A673 (cell line): ENCODE measurements at regions not wholly inside any gene's neighbourhood (a gene's known extent, or its start where the extent isn't known, plus 50 kb on each side); places are given as distances from the start of the nearest gene placed in this dataset.

Source experiments
- BruUV-seq: library from RNA; stranded (reverse); fragments of 400-500 nt; replicated peaks from 2 replicates; lab custom pipeline; 2021; lab: Mats Ljungman, UMichigan
- CTCF ChIA-PET: fragments of 300-600 bp; sonication (Branson Sonifier 250); formaldehyde crosslinking; loops from one replicate; lab custom pipeline; 2022; ENCODE audit warnings: antibody characterized with exemption; lab: Charles Lee
- POLR2A ChIA-PET: fragments of 300-600 bp; sonication (Branson Sonifier 250); formaldehyde crosslinking; loops from one replicate; lab custom pipeline; 2022; ENCODE audit warnings: antibody characterized with exemption; ENCODE audit not compliant: low non-redundant PET; lab: Charles Lee
- DNase-seq: peaks from one replicate; pipeline ENCODE4 v3.0.0-alpha.2; 2015; ENCODE audit warnings: low spot score
- H3K27ac ChIP-seq: fragments of 200-600 bp; sonication (generic); 2 replicates; pipeline ENCODE4 v1.5.1; 2016; ENCODE audit warnings: mixed run types, low read depth, mild to moderate bottlenecking, mixed read lengths, antibody characterized with exemption, low read length; ENCODE audit not compliant: poor library complexity, severe bottlenecking
- H3K27me3 ChIP-seq: fragments of 200-600 bp; sonication (generic); replicated peaks from 2 replicates; pipeline ENCODE4 v1.6.1; 2017; ENCODE audit warnings: mixed run types, low read depth, mild to moderate bottlenecking, mixed read lengths, antibody characterized with exemption, low read length; ENCODE audit not compliant: insufficient read depth, poor library complexity
- H3K36me3 ChIP-seq: fragments of 200-600 bp; sonication (generic); 2 replicates; pipeline ENCODE4 v1.6.1; 2016; ENCODE audit warnings: mixed run types, mild to moderate bottlenecking, mixed read lengths, antibody characterized with exemption, low read length; ENCODE audit not compliant: insufficient read depth, poor library complexity, severe bottlenecking
- H3K4me1 ChIP-seq: fragments of 200-600 bp; sonication (generic); 2 replicates; pipeline ENCODE4 v1.6.1; 2017; ENCODE audit warnings: mixed run types, mild to moderate bottlenecking, mixed read lengths, antibody characterized with exemption, low read length; ENCODE audit not compliant: insufficient read depth, poor library complexity, severe bottlenecking
- H3K4me3 ChIP-seq: fragments of 200-600 bp; sonication (generic); 2 replicates; pipeline ENCODE4 v1.5.1; 2016; ENCODE audit warnings: low read depth, mixed run types, mild to moderate bottlenecking, mixed read lengths, low read length; ENCODE audit not compliant: poor library complexity, severe bottlenecking
- H3K9me3 ChIP-seq: fragments of 200-600 bp; sonication (generic); 2 replicates; pipeline ENCODE4 v1.6.1; 2016; ENCODE audit warnings: mixed run types, low read depth, mild to moderate bottlenecking, mixed read lengths, antibody characterized with exemption, low read length; ENCODE audit not compliant: poor library complexity, severe bottlenecking
- CTCF ChIP-seq: fragments of 300-800, 200-600 bp; sonication (generic); conservative IDR thresholded peaks from 2 replicates; pipeline ENCODE4 v1.5.1; 2017; ENCODE audit warnings: low read depth, mild to moderate bottlenecking, antibody characterized with exemption, low read length, moderate library complexity, mixed read lengths
- EZH2 ChIP-seq: fragments of 200-600 bp; sonication (generic); IDR thresholded peaks from 2 replicates; pipeline ENCODE4 v1.6.1; 2017; ENCODE audit warnings: borderline replicate concordance, low read depth, mild to moderate bottlenecking, mixed read lengths, antibody characterized with exemption, low read length; ENCODE audit not compliant: poor library complexity, severe bottlenecking
- intact Hi-C: fragments of 100-400 bp; cut with micrococcal nuclease; formaldehyde crosslinking; loops from one replicate; pipeline ENCODE4 v1.10.0; 2022; ENCODE audit not compliant: unreplicated experiment

GRCh38 chr6:167705211-167705750 is 121.4 kb upstream of the AFDN start:
- Histone ChIP-seq H3K9me3 (no peaks in the 10 kb centered on the region), H3K36me3 (no peaks in the 10 kb centered on the region), H3K27ac (no peak overlapping the region), H3K4me3 (no peak overlapping the region), H3K27me3 (no peaks in the 10 kb centered on the region), H3K4me1 (peaks cover 2% of the 10 kb centered on the region)
- TF ChIP-seq EZH2 (no peak), CTCF (no peak)
- DNase-seq = no peak
- ChIA-PET CTCF (no interaction called here), POLR2A (no interaction called here)
- intact Hi-C loops = no loop called here
- no TSS peak for BruUV-seq

- intact Hi-C loops = no loop called here
- Histone ChIP-seq H3K4me3 (no peak overlapping the region), H3K27ac (no peak overlapping the region), H3K4me1 (no peaks in the 10 kb centered on the region), H3K9me3 (no peaks in the 10 kb centered on the region), H3K27me3 (no peaks in the 10 kb centered on the region), H3K36me3 (no peaks in the 10 kb centered on the region)
- ChIA-PET CTCF (no interaction called here), POLR2A (no interaction called here)
- no peak for DNase-seq
- TF ChIP-seq CTCF = no peak
- no peak for TF ChIP-seq EZH2
- BruUV-seq = no TSS peak
Measured at GRCh38 chr6:167706313-167707109, 120.2 kb upstream of the AFDN start.

GRCh38 chr6:167707686-167708500 is 118.8 kb upstream of the AFDN start:
- POLR2A ChIA-PET = no interaction called here
- CTCF ChIA-PET = no interaction called here
- no peaks in the 10 kb centered on the region for H3K9me3 ChIP-seq

More at GRCh38 chr6:167707686-167708500, 118.8 kb upstream of the AFDN start:
- H3K36me3 ChIP-seq = no peaks in the 10 kb centered on the region
- intact Hi-C loops = no loop called here
- no peak for DNase-seq
- H3K27me3 ChIP-seq = no peaks in the 10 kb centered on the region
- H3K27ac ChIP-seq = no peak overlapping the region
- no peak overlapping the region for H3K4me3 ChIP-seq
- no TSS peak for BruUV-seq
- H3K4me1 ChIP-seq = no peaks in the 10 kb centered on the region
- TF ChIP-seq EZH2 (no peak), CTCF (no peak)
